HL-60 (cell line): ENCODE measurements at regions not wholly inside any gene's neighbourhood (a gene's known extent, or its start where the extent isn't known, plus 50 kb on each side); places are given as distances from the start of the nearest gene placed in this dataset.

Source experiments
- DNase-seq, 2 experiments: peaks; one replicate each; pipeline ENCODE4 v3.0.0-alpha.2; 2010 to 2020; ENCODE audit warnings: low read depth in 1 of 2, low spot score in 1 of 2
- H3K27ac ChIP-seq: fragments of 250-450 bp; sonication (Bioruptor Pico); replicated peaks from 2 replicates; pipeline ENCODE4 v1.5.1; 2020; ENCODE audit warnings: mild to moderate bottlenecking, moderate library complexity
- H3K27me3 ChIP-seq: fragments of 250-450 bp; sonication (Bioruptor Pico); 2 replicates; pipeline ENCODE4 v1.5.1; 2021; ENCODE audit warnings: mild to moderate bottlenecking, moderate library complexity; ENCODE audit not compliant: insufficient read depth, poor library complexity, severe bottlenecking
- H3K4me3 ChIP-seq: replicated peaks from 2 replicates; pipeline ENCODE4 v1.5.1; 2011; ENCODE audit warnings: mild to moderate bottlenecking, control low read depth, low read length; ENCODE audit not compliant: insufficient read depth
- CTCF ChIP-seq: IDR thresholded peaks from one replicate; pipeline ENCODE4 v1.5.1; 2011; ENCODE audit warnings: low read length, control low read depth, inconsistent platforms; ENCODE audit not compliant: insufficient read depth
- GABPA ChIP-seq: IDR thresholded peaks from 2 replicates; pipeline ENCODE4 v1.6.1; 2012; ENCODE audit warnings: low read depth
- POLR2AphosphoS5 ChIP-seq: IDR thresholded peaks from 2 replicates; pipeline ENCODE4 v1.6.1; 2012; ENCODE audit warnings: low read depth
- REST ChIP-seq: IDR thresholded peaks from 2 replicates; pipeline ENCODE4 v1.6.1; 2012; ENCODE audit warnings: low read depth; ENCODE audit not compliant: insufficient replicate concordance
- SPI1 ChIP-seq: IDR thresholded peaks from 2 replicates; pipeline ENCODE4 v1.6.1; 2012; ENCODE audit warnings: low read depth, mild to moderate bottlenecking, borderline replicate concordance

- no peak overlapping the region for H3K27ac ChIP-seq
- H3K4me3 ChIP-seq, result no peak overlapping the region
- no peaks in the 10 kb centered on the region for H3K27me3 ChIP-seq
- TF ChIP-seq CTCF (no peak), POLR2AphosphoS5 (no peak), GABPA (no peak)
- DNase-seq, result no peak
These were observed 82.0 kb upstream of the ITGA1 start for GRCh38 chr5:52705720-52706119.

GRCh38 chr5:52706775-52707174 is 80.9 kb upstream of the ITGA1 start:
- no peak for TF ChIP-seq SPI1
- TF ChIP-seq POLR2AphosphoS5, result no peak
- TF ChIP-seq CTCF, result no peak
- TF ChIP-seq REST, result no peak
- TF ChIP-seq GABPA, result no peak
- no peak overlapping the region for H3K4me3 ChIP-seq
- no peak overlapping the region for H3K27ac ChIP-seq
- no peak for DNase-seq
- no peaks in the 10 kb centered on the region for H3K27me3 ChIP-seq

GRCh38 chr5:52707616-52708015 is 80.1 kb upstream of the ITGA1 start:
- no peaks in the 10 kb centered on the region for H3K27me3 ChIP-seq
- H3K4me3 ChIP-seq, result no peak overlapping the region
- no peak overlapping the region for H3K27ac ChIP-seq
- DNase-seq, result no peak
- TF ChIP-seq CTCF, result no peak
- TF ChIP-seq REST, result no peak
- TF ChIP-seq POLR2AphosphoS5, result no peak
- TF ChIP-seq GABPA, result no peak
- TF ChIP-seq SPI1, result no peak

- no peak for TF ChIP-seq REST
- TF ChIP-seq POLR2AphosphoS5, result no peak
- no peak for TF ChIP-seq GABPA
- no peak for TF ChIP-seq SPI1
- TF ChIP-seq CTCF, result no peak
- no peaks in the 10 kb centered on the region for H3K27me3 ChIP-seq
- H3K27ac ChIP-seq, result no peak overlapping the region
- DNase-seq, result no peak
- H3K4me3 ChIP-seq, result no peak overlapping the region
These were observed 79.3 kb upstream of the ITGA1 start for GRCh38 chr5:52708463-52708862.
